ENCODE measurements at regions not wholly inside any gene's neighbourhood (a gene's known extent, or its start where the extent isn't known, plus 50 kb on each side); places are given as distances from the start of the nearest gene placed in this dataset.

DNA sequence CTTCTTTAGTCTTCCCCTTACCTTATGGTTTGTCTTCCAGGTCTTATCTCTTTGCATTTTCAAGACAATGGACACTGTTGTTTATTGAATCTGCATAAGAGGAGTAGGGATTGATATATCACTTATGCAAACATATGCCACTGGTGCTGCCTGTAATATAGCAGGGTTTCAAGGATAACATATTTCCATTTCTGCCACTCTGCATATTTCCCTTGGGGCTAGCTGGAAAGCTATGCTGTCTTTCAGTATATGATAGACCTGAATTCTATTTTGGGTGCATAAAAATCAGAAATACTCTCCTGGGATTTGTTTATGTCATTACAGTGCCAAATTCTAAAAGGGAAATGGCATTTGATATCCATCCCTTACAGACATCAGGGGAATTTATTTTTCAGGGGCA lies 400.2 kb downstream of the TLR4 start:
- POLR2A ChIA-PET, result no interaction called here
- TF ChIP-seq, protein P1, sequence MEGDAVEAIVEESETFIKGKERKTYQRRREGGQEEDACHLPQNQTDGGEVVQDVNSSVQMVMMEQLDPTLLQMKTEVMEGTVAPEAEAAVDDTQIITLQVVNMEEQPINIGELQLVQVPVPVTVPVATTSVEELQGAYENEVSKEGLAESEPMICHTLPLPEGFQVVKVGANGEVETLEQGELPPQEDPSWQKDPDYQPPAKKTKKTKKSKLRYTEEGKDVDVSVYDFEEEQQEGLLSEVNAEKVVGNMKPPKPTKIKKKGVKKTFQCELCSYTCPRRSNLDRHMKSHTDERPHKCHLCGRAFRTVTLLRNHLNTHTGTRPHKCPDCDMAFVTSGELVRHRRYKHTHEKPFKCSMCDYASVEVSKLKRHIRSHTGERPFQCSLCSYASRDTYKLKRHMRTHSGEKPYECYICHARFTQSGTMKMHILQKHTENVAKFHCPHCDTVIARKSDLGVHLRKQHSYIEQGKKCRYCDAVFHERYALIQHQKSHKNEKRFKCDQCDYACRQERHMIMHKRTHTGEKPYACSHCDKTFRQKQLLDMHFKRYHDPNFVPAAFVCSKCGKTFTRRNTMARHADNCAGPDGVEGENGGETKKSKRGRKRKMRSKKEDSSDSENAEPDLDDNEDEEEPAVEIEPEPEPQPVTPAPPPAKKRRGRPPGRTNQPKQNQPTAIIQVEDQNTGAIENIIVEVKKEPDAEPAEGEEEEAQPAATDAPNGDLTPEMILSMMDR (IDR thresholded peaks at IDR 0.05; ENCODE audit: insufficient read depth, low read depth, low read length), result no peak
- no peak overlapping the region for H3K4me3 ChIP-seq (ENCODE audit: low read depth, low read length)
- no peak for DNase-seq (ENCODE audit: low read depth)
- CTCF ChIA-PET, result no interaction called here
- H3K27me3 ChIP-seq (ENCODE audit: control insufficient read depth, insufficient read depth, low read length), result no peaks in the 10 kb centered on the region
- H3K36me3 ChIP-seq (ENCODE audit: control insufficient read depth, insufficient read depth, low read length), result no peaks in the 10 kb centered on the region

GRCh38 chr9:118108971-118109370 lies 404.8 kb downstream of the TLR4 start:
- ChIA-PET CTCF (no interaction called here), POLR2A (no interaction called here)
- no peak for DNase-seq (ENCODE audit: low read depth)
- TF ChIP-seq, protein P1 (IDR thresholded peaks at IDR 0.05; ENCODE audit: insufficient read depth, low read depth, low read length), result no peak
- Histone ChIP-seq H3K27me3 (ENCODE audit: control insufficient read depth, insufficient read depth, low read length) (no peaks in the 10 kb centered on the region), H3K4me3 (ENCODE audit: low read depth, low read length) (no peak overlapping the region), H3K36me3 (ENCODE audit: control insufficient read depth, insufficient read depth, low read length) (no peaks in the 10 kb centered on the region)

GRCh38 chr9:118109542-118109941 lies 405.3 kb downstream of the TLR4 start:
- DNase-seq (ENCODE audit: low read depth), result no peak
- ChIA-PET CTCF (no interaction called here), POLR2A (no interaction called here)
- TF ChIP-seq, protein P1 (IDR thresholded peaks at IDR 0.05; ENCODE audit: insufficient read depth, low read depth, low read length), result no peak
- no peak overlapping the region for H3K4me3 ChIP-seq (ENCODE audit: low read depth, low read length)
- no peaks in the 10 kb centered on the region for H3K36me3 ChIP-seq (ENCODE audit: control insufficient read depth, insufficient read depth, low read length)
- no peaks in the 10 kb centered on the region for H3K27me3 ChIP-seq (ENCODE audit: control insufficient read depth, insufficient read depth, low read length)

DNA sequence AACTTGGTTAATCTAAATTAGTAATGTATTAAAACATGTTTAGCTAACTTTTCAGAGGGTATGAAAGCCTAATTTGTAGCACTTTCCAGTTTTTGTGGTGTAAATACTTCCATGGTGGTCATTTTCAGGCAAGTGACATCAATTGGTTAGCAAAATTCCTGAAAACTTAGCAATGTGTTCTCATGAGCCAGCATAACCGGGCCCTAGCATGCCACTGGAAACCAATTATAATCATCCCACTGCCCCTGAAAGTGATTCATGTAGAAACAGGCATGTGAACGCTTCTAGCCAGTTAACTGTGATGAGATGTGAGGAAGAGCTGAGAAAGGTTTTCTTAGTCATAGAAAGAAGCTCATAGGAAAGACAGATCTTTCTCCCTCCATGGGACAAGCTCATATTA lies 417.2 kb downstream of the TLR4 start:
- CTCF ChIA-PET, result no interaction called here
- no peak overlapping the region for H3K4me3 ChIP-seq (ENCODE audit: low read depth, low read length)
- DNase-seq (ENCODE audit: low read depth), result no peak
- H3K27me3 ChIP-seq (ENCODE audit: control insufficient read depth, insufficient read depth, low read length), result no peaks in the 10 kb centered on the region
- POLR2A ChIA-PET, result no interaction called here
- TF ChIP-seq, protein P1 (IDR thresholded peaks at IDR 0.05; ENCODE audit: insufficient read depth, low read depth, low read length), result no peak
- H3K36me3 ChIP-seq (ENCODE audit: control insufficient read depth, insufficient read depth, low read length), result no peaks in the 10 kb centered on the region

DNA sequence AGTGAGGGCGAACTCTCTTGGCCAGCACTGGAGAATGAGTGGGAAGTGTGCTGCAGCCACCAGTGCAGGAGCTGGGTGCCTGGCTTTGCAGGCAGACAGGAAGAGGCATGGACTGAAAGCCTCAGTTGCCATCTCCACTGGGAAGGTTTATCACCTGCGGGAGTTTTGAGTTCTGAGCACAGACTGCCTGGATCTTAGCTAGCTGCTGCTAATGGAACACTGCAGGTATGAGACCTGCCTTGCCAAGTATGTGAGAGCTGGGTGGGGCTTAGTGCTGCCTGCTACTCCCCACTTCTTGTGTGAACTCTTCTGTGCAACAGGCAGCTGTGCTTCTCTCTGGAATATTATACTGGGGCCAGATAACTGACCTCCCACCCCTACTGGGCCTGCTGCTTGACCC lies 424.1 kb downstream of the TLR4 start:
- POLR2A ChIA-PET, result no interaction called here
- no peaks in the 10 kb centered on the region for H3K36me3 ChIP-seq (ENCODE audit: control insufficient read depth, insufficient read depth, low read length)
- TF ChIP-seq, protein P1 (IDR thresholded peaks at IDR 0.05; ENCODE audit: insufficient read depth, low read depth, low read length), result no peak
- no peaks in the 10 kb centered on the region for H3K27me3 ChIP-seq (ENCODE audit: control insufficient read depth, insufficient read depth, low read length)
- CTCF ChIA-PET, result no interaction called here
- DNase-seq (ENCODE audit: low read depth), result no peak
- H3K4me3 ChIP-seq (ENCODE audit: low read depth, low read length), result no peak overlapping the region

All from BJ (cell line).